ENCODE measurements at regions not wholly inside any gene's neighbourhood (a gene's known extent, or its start where the extent isn't known, plus 50 kb on each side); places are given as distances from the start of the nearest gene placed in this dataset.

DNA sequence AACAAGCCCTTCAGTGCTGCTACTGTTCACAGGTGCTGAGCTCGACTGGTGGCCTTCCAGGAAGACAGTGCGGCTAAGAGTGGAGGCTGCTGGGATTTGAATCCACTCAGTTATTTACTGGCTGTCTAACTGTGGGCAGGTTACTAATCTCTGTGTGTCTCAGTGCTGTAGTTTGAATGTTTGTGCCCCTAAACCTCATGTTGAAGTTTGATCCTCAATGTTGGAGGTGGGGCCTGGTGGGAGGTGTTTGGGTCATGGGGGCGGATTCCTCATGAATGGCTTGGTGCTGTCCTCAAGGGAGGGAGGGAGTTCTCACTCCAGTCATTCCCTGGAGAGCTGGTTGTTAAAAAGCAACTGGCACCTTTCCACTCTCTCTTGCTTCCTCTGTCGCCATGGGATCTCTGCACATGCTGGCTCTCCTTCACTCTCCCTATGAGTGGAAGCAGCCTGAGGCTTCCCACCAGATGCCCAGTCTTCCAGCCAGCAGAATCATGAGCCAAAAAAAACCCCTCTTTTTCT, 334.8 kb downstream of the RPS6KC1 start:
- H3K4me1 ChIP-seq (ENCODE audit: control extremely low read depth in 1 of 4, control insufficient read depth in 4 of 4, insufficient read depth in 4 of 4, low read length in 3 of 4) = no peaks in the 10 kb centered on the region
- WGBS (ENCODE audit: insufficient coverage) = 81% methylated on average over 3 of the region's 4 CpGs

DNA sequence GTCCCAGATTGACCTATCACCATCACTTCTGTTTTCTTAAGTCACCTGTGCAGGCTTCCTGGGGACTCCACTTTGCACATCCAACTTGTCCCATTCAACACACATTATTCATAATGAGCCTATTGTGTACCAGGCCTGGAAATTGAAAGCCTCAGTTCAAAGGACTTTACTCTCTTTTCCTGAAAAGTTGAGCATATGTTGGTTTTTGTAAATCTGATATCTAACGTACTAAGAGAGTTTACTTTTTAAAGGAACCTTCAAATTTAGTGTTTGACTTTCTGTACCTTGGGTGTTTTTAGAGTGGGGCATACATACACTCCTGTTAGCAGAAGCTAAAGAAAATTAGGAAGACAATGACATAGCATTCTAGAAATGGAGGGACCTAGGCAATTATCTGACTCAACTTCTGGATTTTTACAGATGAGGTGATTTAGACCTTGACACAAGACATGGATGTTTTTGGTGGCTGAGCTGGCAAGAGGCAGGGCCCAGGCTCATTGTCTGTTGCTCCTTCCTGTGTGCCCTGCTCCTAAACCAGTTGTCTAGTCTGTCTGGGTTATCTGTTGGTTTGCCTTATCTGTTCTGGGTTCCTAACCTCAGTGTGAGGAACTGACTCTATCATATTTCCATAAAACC, 336.5 kb downstream of the RPS6KC1 start:
- Histone ChIP-seq H3K36me3 (ENCODE audit: control insufficient read depth in 4 of 4, insufficient read depth in 4 of 4, low read length in 3 of 4) (no peaks in the 10 kb centered on the region), H3K9me3 (ENCODE audit: control extremely low read depth in 1 of 5, control insufficient read depth in 4 of 5, insufficient read depth in 2 of 5, low read depth in 1 of 5, low read length in 4 of 5) (peaks cover 0 to 5% (median 0%) of the 10 kb centered on the region in 5 experiments), H3K4me1 (ENCODE audit: control extremely low read depth in 1 of 4, control insufficient read depth in 4 of 4, insufficient read depth in 4 of 4, low read length in 3 of 4) (no peaks in the 10 kb centered on the region), H3K27ac (ENCODE audit: insufficient read depth in 1 of 2, low read depth in 1 of 2, low read length in 2 of 2, poor library complexity in 1 of 2, severe bottlenecking in 2 of 2) (no peak overlapping the region), H3K4me3 (ENCODE audit: control insufficient read depth in 1 of 7, extremely low read depth in 1 of 7, insufficient read depth in 4 of 7, low read depth in 2 of 7, low read length in 6 of 7) (no peak overlapping the region), H3K27me3 (replicated peaks in 2 of 5; ENCODE audit: control insufficient read depth in 4 of 5, insufficient read depth in 5 of 5, low read length in 4 of 5) (peaks cover 0 to 5% (median 0%) of the 10 kb centered on the region in 5 experiments)
- WGBS (ENCODE audit: insufficient coverage) = 100% methylated on average over 1 of the region's 1 CpG
- no peak for DNase-seq
- ChIA-PET POLR2A (no interaction called here), CTCF (no interaction called here)

More for the DNA sequence above, 334.8 kb downstream of the RPS6KC1 start:
- Histone ChIP-seq H3K36me3 (ENCODE audit: control insufficient read depth in 4 of 4, insufficient read depth in 4 of 4, low read length in 3 of 4) (no peaks in the 10 kb centered on the region), H3K27ac (ENCODE audit: insufficient read depth in 1 of 2, low read depth in 1 of 2, low read length in 2 of 2, poor library complexity in 1 of 2, severe bottlenecking in 2 of 2) (no peak overlapping the region), H3K27me3 (replicated peaks in 2 of 5; ENCODE audit: control insufficient read depth in 4 of 5, insufficient read depth in 5 of 5, low read length in 4 of 5) (peaks cover 0 to 4% (median 0%) of the 10 kb centered on the region in 5 experiments), H3K9me3 (ENCODE audit: control extremely low read depth in 1 of 5, control insufficient read depth in 4 of 5, insufficient read depth in 2 of 5, low read depth in 1 of 5, low read length in 4 of 5) (peaks cover 0 to 5% (median 0%) of the 10 kb centered on the region in 5 experiments), H3K4me3 (ENCODE audit: control insufficient read depth in 1 of 7, extremely low read depth in 1 of 7, insufficient read depth in 4 of 7, low read depth in 2 of 7, low read length in 6 of 7) (no peak overlapping the region)
- no peak for DNase-seq
- ChIA-PET CTCF (no interaction called here), POLR2A (no interaction called here)

DNA sequence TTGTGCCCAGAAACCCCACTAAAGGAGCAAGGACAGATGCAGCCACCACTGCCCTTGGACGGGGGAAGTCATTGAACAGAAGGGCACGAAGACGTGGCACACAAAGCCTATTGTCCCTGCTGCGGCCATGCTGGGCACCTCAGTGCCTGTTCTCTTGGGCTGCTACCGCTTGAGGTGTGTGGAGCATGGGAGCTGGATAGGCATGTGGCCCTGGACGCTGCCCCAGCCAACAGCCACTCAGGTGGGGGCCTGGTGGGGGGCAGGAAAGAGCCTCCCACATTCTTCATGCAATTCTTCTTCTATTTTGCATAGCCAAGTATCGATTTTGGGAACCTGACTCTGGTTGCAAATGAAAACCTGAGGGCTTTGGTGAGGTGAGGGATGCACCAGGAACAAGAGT, 337.2 kb downstream of the RPS6KC1 start:
- ChIA-PET POLR2A (no interaction called here), CTCF (no interaction called here)
- H3K27me3 ChIP-seq (replicated peaks in 2 of 5; ENCODE audit: control insufficient read depth in 4 of 5, insufficient read depth in 5 of 5, low read length in 4 of 5) = peaks cover 0 to 5% (median 0%) of the 10 kb centered on the region in 5 experiments
- no peaks in the 10 kb centered on the region for H3K4me1 ChIP-seq (ENCODE audit: control extremely low read depth in 1 of 4, control insufficient read depth in 4 of 4, insufficient read depth in 4 of 4, low read length in 3 of 4)
- no peak overlapping the region for H3K27ac ChIP-seq (ENCODE audit: insufficient read depth in 1 of 2, low read depth in 1 of 2, low read length in 2 of 2, poor library complexity in 1 of 2, severe bottlenecking in 2 of 2)
- WGBS (ENCODE audit: insufficient coverage) = 92% methylated on average over 7 of the region's 7 CpGs
- H3K9me3 ChIP-seq (ENCODE audit: control extremely low read depth in 1 of 5, control insufficient read depth in 4 of 5, insufficient read depth in 2 of 5, low read depth in 1 of 5, low read length in 4 of 5) = peaks cover 0 to 3% (median 0%) of the 10 kb centered on the region in 5 experiments
- DNase-seq = no peak
- no peaks in the 10 kb centered on the region for H3K36me3 ChIP-seq (ENCODE audit: control insufficient read depth in 4 of 4, insufficient read depth in 4 of 4, low read length in 3 of 4)
- no peak overlapping the region for H3K4me3 ChIP-seq (ENCODE audit: control insufficient read depth in 1 of 7, extremely low read depth in 1 of 7, insufficient read depth in 4 of 7, low read depth in 2 of 7, low read length in 6 of 7)

DNA sequence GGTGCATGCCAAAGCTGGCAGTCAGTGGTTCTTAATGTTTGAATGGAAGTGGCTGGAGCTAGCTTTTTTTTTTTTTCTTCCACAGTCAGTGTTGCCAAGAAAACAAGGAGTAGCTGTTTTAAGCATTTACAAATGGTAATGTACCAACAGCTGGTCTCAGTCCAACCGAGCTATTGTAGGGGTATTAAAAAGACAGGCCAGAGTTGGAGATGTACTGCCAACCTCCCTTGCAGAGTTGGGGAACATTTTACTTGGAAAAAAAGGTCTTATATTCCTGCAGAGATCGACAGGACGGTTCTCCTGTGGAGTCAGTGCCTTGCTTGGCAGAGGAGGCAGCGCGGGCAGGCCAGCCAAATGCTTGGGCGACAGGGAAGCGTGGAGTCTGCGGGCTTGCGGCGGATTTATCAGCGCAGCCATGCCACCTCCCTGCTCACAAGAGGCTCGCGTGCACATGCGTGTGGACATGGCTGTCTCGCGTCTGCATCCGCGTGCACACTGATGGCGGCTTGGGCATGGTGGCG, 338.1 kb downstream of the RPS6KC1 start:
- Histone ChIP-seq H3K27ac (ENCODE audit: insufficient read depth in 1 of 2, low read depth in 1 of 2, low read length in 2 of 2, poor library complexity in 1 of 2, severe bottlenecking in 2 of 2) (no peak overlapping the region), H3K36me3 (ENCODE audit: control insufficient read depth in 4 of 4, insufficient read depth in 4 of 4, low read length in 3 of 4) (no peaks in the 10 kb centered on the region), H3K4me1 (ENCODE audit: control extremely low read depth in 1 of 4, control insufficient read depth in 4 of 4, insufficient read depth in 4 of 4, low read length in 3 of 4) (no peaks in the 10 kb centered on the region), H3K9me3 (ENCODE audit: control extremely low read depth in 1 of 5, control insufficient read depth in 4 of 5, insufficient read depth in 2 of 5, low read depth in 1 of 5, low read length in 4 of 5) (no peaks in the 10 kb centered on the region), H3K27me3 (replicated peaks in 2 of 5; ENCODE audit: control insufficient read depth in 4 of 5, insufficient read depth in 5 of 5, low read length in 4 of 5) (peaks cover 0 to 5% (median 0%) of the 10 kb centered on the region in 5 experiments), H3K4me3 (ENCODE audit: control insufficient read depth in 1 of 7, extremely low read depth in 1 of 7, insufficient read depth in 4 of 7, low read depth in 2 of 7, low read length in 6 of 7) (no peak overlapping the region)
- WGBS (ENCODE audit: insufficient coverage) = 96% methylated on average over 15 of the region's 20 CpGs
- no peak for DNase-seq
- ChIA-PET POLR2A (no interaction called here), CTCF (no interaction called here)

DNA sequence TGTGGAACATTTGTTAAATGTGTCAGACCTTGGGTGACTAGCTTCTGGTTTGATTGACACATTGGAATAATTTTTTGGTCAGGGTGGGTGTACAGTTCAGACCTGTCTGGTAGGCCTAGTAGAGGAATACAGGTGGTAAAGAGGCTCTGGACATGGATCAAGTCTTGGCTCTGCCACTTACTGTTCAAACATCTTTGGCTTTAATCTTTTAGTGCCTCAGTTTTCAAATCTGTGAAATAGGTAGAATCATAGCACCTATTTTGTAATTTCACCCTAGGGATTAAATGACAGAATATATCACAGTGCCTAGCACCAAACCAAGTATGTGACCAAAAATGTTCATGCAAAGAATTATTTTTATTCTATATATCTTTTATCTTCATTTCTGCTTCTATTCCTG, 340.4 kb downstream of the RPS6KC1 start:
- Histone ChIP-seq H3K36me3 (ENCODE audit: control insufficient read depth in 4 of 4, insufficient read depth in 4 of 4, low read length in 3 of 4) (no peaks in the 10 kb centered on the region), H3K4me1 (ENCODE audit: control extremely low read depth in 1 of 4, control insufficient read depth in 4 of 4, insufficient read depth in 4 of 4, low read length in 3 of 4) (no peaks in the 10 kb centered on the region), H3K4me3 (ENCODE audit: control insufficient read depth in 1 of 7, extremely low read depth in 1 of 7, insufficient read depth in 4 of 7, low read depth in 2 of 7, low read length in 6 of 7) (no peak overlapping the region), H3K9me3 (ENCODE audit: control extremely low read depth in 1 of 5, control insufficient read depth in 4 of 5, insufficient read depth in 2 of 5, low read depth in 1 of 5, low read length in 4 of 5) (peaks cover 0 to 3% (median 0%) of the 10 kb centered on the region in 5 experiments), H3K27me3 (replicated peaks in 2 of 5; ENCODE audit: control insufficient read depth in 4 of 5, insufficient read depth in 5 of 5, low read length in 4 of 5) (peaks cover 0 to 5% (median 0%) of the 10 kb centered on the region in 5 experiments), H3K27ac (ENCODE audit: insufficient read depth in 1 of 2, low read depth in 1 of 2, low read length in 2 of 2, poor library complexity in 1 of 2, severe bottlenecking in 2 of 2) (no peak overlapping the region)
- ChIA-PET CTCF (no interaction called here), POLR2A (no interaction called here)
- DNase-seq = no peak

DNA sequence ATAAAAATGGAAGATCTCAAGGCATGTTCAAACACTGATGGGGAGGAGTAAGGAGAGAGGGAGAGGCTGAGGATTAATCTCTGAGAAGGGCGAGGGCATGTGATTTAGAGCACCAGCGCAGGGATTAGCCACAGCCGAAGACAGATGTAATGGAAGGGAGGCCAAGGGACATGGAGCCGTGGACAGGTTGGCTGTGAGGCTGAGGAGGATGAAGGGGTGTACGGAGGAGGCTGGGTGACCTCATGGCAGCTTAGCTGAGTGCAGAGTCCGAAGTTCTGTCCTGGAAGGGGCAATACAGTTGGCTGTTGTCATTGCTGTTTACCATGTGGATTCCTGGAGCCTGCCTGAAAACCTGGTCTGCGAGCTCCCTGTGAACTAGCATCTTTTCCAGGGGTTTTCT, 342.8 kb downstream of the RPS6KC1 start:
- peaks cover 0 to 5% (median 0%) of the 10 kb centered on the region in 5 experiments for H3K27me3 ChIP-seq (replicated peaks in 2 of 5; ENCODE audit: control insufficient read depth in 4 of 5, insufficient read depth in 5 of 5, low read length in 4 of 5)
- no peaks in the 10 kb centered on the region for H3K36me3 ChIP-seq (ENCODE audit: control insufficient read depth in 4 of 4, insufficient read depth in 4 of 4, low read length in 3 of 4)
- H3K27ac ChIP-seq (ENCODE audit: insufficient read depth in 1 of 2, low read depth in 1 of 2, low read length in 2 of 2, poor library complexity in 1 of 2, severe bottlenecking in 2 of 2) = no peak overlapping the region
- H3K4me3 ChIP-seq (ENCODE audit: control insufficient read depth in 1 of 7, extremely low read depth in 1 of 7, insufficient read depth in 4 of 7, low read depth in 2 of 7, low read length in 6 of 7) = no peak overlapping the region
- CTCF ChIA-PET = no interaction called here
- H3K9me3 ChIP-seq (ENCODE audit: control extremely low read depth in 1 of 5, control insufficient read depth in 4 of 5, insufficient read depth in 2 of 5, low read depth in 1 of 5, low read length in 4 of 5) = peaks cover 0 to 3% (median 0%) of the 10 kb centered on the region in 5 experiments
- DNase-seq = no peak
- H3K4me1 ChIP-seq (ENCODE audit: control extremely low read depth in 1 of 4, control insufficient read depth in 4 of 4, insufficient read depth in 4 of 4, low read length in 3 of 4) = no peaks in the 10 kb centered on the region
- POLR2A ChIA-PET = no interaction called here
- 84% methylated on average over 5 of the region's 7 CpGs for WGBS (ENCODE audit: insufficient coverage)

DNA sequence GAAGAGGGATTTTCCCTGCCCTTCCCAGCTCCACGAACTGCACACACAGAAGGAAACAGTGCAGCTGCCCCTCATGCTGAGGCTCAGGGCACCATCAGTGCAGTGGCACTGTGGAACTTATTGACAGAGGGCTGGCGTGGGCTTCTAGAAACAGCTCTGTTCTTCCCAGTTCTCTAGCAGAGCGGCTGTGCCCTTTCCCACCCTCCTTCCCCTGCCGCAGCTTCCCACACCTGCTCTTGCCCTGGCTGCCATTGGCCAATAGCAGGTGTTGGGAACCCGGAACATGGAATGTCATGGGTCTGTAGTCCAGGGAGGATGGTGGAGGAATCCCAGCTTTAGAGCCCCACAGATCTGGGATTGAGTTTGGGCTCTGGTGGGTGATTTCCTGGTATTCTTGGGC, 343.8 kb downstream of the RPS6KC1 start:
- WGBS (ENCODE audit: insufficient coverage) = 100% methylated on average over 5 of the region's 5 CpGs
- DNase-seq = no peak
- Histone ChIP-seq H3K36me3 (ENCODE audit: control insufficient read depth in 4 of 4, insufficient read depth in 4 of 4, low read length in 3 of 4) (no peaks in the 10 kb centered on the region), H3K27ac (ENCODE audit: insufficient read depth in 1 of 2, low read depth in 1 of 2, low read length in 2 of 2, poor library complexity in 1 of 2, severe bottlenecking in 2 of 2) (no peak overlapping the region), H3K4me1 (ENCODE audit: control extremely low read depth in 1 of 4, control insufficient read depth in 4 of 4, insufficient read depth in 4 of 4, low read length in 3 of 4) (no peaks in the 10 kb centered on the region), H3K9me3 (ENCODE audit: control extremely low read depth in 1 of 5, control insufficient read depth in 4 of 5, insufficient read depth in 2 of 5, low read depth in 1 of 5, low read length in 4 of 5) (peaks cover 0 to 3% (median 0%) of the 10 kb centered on the region in 5 experiments), H3K27me3 (replicated peaks in 2 of 5; ENCODE audit: control insufficient read depth in 4 of 5, insufficient read depth in 5 of 5, low read length in 4 of 5) (peaks cover 0 to 5% (median 0%) of the 10 kb centered on the region in 5 experiments), H3K4me3 (ENCODE audit: control insufficient read depth in 1 of 7, extremely low read depth in 1 of 7, insufficient read depth in 4 of 7, low read depth in 2 of 7, low read length in 6 of 7) (no peak overlapping the region)
- POLR2A ChIA-PET = no interaction called here
- CTCF ChIA-PET = interaction anchor here (0.7 kb wide), 1 partner anchor 9 kb away, joined by 3 read pairs; no protein-coding TSS in a partner anchor

Measured in common myeloid progenitor, CD34-positive (primary cell).